ENCODE measurements at regions not wholly inside any gene's neighbourhood (a gene's known extent, or its start where the extent isn't known, plus 50 kb on each side); places are given as distances from the start of the nearest gene placed in this dataset.
"Not testable (repeated sequence)": the region's sequence is repeated elsewhere in the genome, so short reads cannot be mapped to it uniquely, and the experiment has no call there.

DNA sequence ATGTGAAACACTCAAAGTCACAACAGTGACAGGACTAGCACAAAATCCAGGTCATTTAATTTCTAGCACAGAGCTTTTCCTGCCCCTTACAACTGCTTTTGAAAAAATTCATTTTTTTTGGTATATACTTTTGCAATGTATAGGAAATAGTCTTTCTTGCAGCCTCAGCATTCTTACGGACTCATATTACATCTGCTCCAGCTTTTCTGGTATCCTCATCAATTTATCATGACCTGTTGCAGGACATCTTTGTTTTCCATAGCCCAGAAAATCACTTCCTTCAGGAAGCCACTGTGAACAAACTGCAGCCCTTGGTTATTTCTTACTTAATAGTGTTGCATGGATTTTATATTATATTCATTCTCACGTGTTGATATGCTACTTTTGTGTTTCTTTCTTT, 347.9 kb upstream of the MTPN start:
- no peak for DNase-seq (ENCODE audit: low spot score)

DNA sequence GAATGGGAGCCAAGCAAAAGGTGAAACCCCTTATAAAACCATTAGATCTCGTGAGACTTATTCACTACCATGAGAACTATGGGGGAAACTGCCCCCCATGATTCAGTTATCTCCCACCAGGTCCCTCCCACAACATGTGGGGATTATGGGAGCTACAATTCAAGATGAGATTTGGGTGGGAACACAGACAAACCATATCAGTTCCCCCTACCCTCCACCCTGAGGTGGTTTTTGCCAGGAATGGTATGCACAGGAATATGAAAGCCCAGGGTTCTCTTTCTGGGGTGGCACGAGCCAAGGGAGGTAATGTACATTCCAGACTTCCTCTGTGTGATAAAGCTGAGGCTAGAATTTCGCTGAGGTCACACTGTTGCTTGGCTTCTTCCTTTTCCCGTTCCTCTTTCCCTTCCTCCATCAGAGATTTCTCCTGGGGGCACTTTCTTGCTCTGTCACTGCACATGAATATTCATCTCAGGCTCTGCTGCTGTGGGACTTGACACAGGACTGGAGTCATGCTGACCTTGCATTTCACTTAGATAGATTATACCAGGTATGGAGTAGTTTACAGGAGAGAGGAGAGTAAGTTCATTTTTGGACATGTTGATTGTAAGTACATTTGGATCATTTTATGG, 347.0 kb upstream of the MTPN start:
- DNase-seq (ENCODE audit: low spot score), result no peak

DNA sequence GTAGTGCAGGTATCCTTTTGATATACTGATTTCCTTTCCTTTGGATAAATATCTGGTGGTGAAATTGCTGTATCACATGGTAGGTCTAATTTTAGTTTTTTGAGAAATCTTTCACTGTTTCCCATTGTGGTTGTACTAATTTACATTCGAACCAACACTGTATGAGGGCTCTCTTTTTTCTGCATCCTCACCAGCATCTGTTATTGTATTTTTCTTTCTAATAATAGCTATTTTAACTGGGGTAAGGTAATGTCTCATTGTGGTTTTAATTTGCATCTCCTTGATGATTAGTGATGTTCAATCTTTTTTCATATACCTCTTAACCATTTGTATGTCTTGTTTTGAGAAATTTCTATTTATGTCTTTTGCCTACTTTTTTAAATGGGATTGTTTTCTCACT, 335.4 kb upstream of the MTPN start:
- DNase-seq (ENCODE audit: low spot score), result no peak

DNA sequence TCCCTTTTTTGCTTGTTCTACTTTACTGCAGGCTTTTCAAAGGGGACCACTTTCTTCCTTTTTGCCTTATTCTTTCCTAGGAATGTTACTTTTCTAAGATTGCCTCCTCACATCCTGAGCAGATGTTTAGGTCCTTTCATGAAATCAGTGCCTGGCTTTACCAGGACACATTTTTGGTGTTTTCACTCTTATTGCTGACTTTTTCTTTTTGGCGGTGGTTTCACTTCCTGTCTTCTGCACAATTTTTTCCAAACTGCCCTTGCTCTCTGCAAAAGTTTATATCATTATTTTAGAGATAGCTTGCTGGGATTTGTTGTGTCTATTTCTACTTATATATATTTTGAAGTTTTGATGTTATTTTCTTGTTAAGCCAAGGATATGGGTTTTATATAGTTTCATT, 332.2 kb upstream of the MTPN start:
- DNase-seq (ENCODE audit: low spot score), result no peak

DNA sequence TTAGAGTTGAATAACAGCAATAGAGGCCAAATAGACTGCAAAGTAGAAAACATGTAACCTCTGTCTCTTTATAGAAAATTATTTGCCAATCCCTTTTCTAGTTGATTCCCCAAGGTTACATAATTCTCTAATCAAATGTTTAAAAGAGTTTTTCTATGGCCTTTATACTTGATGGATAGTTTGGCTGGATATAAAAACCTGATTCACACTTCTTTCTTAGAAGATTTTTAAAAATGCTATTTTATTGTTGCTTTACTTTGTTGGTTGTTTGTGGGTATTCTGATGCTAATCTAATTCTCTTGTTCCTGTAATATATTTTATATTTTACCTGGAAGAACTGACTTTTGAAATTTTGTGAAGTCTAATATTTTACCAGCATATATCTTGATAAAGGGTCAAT, 331.1 kb upstream of the MTPN start:
- no peak for DNase-seq (ENCODE audit: low spot score)

DNA sequence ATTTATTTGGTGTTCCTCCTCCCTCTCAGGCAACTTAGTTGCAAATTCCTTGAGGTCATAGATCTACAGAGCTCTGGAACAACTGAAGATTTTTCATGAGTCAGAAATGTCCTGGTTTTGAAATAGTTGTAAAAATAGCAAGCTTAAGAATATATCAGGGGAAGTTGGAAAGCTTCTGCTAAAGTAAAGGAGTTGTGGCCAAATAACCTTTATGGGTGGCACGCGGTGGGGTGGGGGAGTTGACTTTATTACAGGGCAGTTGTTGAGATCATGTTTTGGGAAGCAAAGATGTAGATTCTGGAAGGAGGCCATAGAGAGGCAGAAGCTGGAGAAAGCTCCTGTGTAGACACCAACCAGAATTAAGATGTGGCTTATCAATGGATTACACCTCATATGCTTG, 326.0 kb upstream of the MTPN start:
- DNase-seq (ENCODE audit: low spot score), result no peak

DNA sequence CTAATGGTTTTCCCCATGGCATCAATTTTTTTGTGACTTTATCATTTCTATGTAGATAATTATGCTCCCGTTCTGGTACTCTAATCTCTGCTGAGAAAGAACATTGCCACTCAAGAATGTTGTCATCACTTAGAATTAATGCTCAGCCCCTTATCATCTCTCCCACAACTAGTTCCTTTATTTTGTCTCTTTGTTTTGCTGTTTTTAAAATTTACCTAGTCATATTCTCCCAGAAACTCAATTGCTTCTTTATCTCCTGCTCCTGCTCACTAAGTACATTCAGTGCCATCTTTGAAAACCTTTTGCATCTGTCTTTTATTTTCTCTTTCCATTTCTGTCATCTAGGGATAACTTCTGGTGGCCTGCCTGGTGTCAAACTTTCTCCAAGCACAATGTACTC, 324.9 kb upstream of the MTPN start:
- no peak for DNase-seq (ENCODE audit: low spot score)

DNA sequence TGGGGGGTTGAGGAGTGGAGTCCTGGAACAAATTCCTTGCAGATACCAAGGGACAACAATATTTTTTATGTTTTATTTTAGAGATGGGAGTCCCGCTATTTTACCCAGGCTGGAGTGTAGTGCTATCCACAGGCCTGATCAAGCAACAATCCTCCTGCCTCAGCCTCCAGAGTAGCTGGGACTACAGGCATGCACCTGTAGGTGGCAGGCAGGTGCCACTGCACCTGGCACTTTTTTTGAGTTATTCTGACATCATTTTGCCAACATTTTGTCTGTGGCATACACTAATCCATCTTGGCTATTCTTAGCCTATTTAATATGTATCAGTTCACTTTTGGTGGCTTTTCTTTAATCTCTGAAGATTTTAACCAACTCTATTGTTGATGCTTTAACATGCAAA, 317.8 kb upstream of the MTPN start:
- DNase-seq (ENCODE audit: low spot score), result no peak

DNA sequence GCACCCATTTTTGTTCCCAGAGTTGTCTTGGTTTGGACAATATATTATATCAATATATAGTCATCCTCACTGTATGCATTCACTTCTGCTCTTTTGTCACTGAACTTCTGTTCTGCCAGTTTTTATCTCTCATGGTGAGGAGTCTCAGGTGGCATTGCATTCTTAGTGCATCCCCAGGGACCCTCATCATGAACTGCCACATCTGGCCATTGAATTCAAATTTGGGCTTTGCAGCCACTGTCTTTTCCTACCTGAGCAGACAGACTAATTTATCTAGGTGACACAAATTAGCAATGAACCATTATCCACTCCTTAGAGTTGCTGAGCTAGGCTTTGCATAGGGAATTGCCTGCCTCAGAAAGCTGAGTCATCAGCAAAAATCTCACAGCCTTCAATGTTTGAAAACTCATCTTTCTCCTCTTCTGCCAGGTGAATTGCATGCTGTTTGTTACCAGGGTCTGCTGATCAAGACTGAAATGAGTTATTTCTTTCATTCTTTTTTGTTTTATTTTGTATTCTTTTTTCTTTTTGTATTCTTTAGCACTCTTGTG, 316.8 kb upstream of the MTPN start:
- no peak for DNase-seq (ENCODE audit: low spot score)

DNA sequence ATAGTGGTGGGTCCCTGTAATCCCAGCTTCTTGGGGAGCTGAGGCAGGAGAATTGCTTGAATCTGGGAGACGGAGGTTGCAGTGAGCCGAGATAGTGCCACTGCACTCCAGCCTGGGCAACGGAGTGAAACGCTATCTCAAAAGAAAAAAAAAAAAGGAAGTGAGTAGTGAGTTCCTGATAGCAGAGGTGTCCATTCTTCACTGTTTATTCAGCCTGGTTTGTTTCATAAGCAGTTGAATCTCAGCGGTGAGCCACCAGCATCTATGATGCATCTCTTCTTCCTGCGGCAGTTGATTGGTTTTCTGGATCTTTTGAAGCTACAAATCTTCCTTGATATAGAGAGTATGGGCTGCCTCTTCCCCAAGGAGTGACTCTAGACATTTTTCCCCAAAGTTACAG, 316.1 kb upstream of the MTPN start:
- DNase-seq (ENCODE audit: low spot score), result no peak

DNA sequence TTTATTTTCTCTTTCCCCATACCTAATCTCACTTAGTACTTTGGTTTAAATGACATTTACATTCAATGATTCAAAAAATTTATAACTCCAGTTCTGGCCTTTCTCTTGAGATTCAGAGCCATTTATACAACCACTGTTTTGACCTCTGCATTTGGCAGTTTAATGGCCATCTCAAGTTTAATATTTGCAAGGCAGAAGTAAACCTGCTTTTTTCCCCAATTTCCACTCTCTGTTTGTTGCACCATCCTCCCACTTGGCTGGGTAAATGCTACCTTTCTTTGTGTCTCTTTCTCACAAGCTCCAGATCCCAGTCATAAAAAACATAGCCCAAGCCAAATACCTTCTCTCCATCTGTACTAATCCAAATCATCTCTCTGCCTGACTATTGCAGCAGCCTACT, 315.2 kb upstream of the MTPN start:
- no peak for DNase-seq (ENCODE audit: low spot score)

DNA sequence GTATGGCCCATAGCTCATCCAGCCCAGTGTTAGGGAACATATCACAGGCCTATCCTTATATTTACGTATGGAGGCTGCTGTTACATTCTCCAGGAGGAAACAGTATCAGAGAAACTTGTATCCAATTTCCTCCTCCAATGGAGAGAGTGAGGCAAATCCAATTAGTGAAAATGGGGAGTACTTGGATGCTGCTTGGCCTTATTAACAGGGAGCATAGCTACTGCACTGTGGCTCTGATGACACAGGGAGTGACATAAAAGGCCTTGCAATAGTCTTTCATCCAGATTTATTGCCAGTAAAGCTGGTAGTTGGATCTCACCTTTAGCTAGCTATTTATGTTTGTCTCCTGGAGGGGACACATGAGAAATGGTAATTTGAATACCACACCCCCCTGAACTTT, 313.2 kb upstream of the MTPN start:
- no peak for DNase-seq (ENCODE audit: low spot score)

DNA sequence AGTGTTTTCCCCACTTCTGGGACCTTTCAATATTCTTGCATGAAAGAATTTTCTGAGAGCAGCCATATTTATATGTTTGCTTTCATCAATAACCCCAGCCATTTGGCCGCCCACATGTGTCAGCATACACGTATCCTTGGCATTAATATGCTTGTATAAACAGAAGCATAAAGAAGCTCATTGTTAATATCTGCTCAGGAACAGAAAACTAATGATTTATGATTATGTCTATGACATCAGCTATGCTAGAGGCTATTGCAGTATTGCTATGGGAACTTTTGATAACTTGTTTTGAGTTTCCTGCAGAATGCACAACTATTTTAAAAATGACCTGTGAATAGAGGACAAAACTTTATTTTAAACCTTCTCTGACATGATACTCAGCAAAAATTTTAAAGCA, 300.9 kb upstream of the MTPN start:
- DNase-seq (ENCODE audit: low spot score), result no peak

DNA sequence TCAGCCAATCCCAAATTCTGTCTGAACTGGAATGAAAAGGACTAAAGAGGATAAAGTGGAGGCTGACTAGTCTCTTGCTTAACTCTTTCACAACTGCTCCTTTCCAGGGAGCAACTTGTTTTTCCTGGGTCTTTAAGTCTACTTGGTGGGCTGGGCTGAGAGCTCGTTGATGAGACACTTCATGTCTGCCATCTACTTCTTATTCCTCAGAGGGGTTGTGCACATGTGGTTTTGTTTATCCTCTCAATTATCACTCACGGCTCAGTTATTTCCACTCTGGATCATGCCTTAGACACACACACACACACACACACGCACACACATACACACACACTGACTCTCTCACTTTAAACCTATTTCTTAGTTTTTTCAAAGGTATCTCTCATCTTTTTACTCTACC, 298.6 kb upstream of the MTPN start:
- no peak for DNase-seq (ENCODE audit: low spot score)

DNA sequence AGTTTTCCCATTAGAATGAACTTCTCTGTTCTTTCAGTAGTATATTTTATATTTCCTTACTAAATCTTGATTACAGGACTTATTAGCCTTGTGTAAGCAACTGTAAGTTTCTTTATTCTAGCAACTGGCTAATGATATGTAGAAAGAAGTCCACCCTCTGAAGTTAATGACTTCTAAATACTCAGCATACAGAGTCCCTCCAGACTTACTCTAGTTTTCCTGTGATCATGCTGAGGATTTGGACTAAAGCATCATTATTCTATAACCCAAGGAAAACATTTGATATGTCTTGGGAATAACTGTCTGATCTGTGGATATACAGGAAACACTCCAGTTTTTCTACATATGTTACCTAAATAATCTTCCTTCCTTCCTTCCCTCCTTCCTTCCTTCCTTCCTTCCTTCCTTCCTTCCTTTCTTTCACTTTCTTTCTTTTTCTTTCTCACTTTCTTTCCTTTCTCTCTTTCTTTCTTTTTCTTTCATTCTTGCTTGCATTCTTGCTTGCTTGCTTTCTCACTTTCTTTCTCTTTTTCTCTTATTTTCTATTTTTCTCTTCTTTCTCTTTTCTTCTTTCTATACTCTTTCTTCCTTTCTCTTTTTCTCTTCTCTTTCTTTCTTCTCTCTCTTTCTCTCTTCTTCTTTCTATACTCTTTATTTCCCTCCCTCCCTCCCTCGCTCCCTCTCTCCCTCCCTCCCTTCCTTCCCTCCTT, 297.6 kb upstream of the MTPN start:
- no peak for DNase-seq (ENCODE audit: low spot score)

DNA sequence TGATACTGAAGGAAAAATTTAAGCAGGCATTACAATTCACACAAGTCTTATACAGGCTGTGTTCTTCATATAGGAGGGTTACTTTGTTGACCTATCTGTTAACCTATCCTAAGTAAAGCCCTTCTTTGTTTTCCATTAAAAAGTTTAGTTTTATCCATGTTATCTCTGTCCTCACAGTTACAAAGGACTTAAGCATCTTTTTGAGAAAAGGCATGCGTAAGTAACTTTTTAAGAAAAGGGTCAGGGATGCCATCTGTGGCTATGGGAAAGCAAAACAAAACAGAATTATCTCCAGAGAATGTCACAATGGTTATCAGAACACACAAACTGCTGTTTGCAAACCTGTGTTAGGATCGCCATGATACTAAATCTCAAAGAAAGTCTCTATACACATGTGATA, 295.8 kb upstream of the MTPN start:
- DNase-seq (ENCODE audit: low spot score), result no peak

DNA sequence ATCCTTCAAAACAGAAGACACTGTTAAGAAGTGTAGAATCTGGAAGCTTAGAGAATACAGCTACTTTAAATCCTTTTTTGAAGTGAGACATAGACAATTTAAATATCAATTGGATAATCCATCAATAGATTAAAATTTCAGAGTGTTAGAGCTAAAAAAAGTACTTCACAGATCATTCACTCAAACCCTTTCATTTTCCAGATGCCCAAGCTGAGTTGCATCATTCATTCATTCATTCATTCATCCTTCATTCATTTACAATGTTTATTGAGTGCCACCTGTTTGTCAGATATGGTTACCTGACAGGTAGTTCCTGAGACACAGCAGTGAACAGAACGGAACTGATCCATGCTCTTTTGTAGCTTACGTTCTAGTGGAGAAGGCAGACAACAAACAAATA, 290.7 kb upstream of the MTPN start:
- DNase-seq (ENCODE audit: low spot score), result no peak

DNA sequence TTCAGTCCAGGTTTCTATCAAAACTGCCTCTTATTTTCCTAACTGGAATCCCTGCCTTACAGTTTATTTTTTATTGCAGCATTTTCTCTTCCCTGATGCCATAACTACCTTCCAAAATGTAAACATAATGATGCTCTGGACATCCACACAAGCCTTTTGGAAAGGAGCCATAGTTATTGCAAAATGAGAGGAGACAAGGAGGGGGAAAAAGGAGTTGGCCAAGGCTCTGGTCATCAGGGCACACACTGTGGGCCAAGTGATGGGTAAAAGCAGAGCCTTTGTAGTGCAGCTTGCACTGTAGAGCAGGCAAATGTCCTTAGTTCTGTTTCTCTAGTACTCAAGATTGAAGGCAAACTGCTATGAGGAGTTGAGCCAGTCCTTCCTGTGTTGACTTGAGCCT, 289.3 kb upstream of the MTPN start:
- DNase-seq (ENCODE audit: low spot score), result no peak

DNA sequence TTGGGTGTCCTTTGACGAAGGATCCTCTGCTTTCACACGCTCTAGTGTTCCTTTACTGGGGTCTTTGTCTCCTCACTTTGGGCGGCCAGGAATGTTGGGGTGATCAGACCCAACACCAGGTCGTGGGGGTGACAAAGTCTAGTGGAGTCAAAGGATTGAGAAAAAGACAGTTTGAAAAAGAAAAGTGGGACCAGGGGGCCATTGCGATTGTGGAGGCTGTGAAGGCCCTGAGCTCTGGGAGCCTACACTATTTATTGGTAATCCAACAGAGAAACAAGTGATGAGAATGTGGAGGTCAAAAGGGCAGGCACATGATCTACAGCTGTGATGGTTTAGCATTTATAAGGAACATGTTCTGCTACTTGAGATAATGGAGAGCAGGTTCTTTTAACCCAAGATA, 287.1 kb upstream of the MTPN start:
- DNase-seq (ENCODE audit: low spot score), result not testable (repeated sequence)

DNA sequence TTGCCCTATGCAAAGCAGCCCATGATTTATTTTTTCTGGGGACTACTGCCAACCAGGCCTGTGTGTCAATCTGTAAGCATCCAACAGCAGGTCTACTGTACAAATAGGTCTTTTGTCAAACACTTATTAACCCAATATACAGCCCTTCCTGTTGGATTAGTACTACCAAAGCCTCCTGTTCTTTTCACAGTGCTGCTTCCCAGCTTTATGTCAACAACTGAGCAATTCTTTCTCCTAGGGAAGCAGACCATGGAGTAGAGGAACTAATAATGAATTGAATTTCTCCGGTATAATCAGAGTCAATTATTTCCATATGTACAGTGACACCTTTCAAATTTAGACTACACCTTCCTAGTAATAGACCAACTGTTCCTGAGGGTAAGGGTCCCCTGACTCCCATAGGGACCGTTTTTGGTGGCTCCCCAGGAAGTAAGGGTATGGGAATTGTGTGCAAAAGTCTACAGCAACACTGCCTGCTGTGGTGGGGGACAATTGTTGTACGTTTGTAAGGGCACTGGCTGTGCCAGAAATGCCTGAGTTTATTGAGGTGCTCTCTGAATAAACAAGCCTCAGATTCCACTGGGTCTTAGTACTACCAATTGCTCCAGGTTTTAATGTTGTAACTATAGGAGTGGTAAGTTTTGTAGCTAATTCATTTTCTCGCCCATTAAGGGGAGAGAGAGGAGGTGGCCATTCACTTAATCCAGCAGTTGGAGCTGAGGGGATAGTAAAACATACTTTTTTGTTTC, 286.1 kb upstream of the MTPN start:
- DNase-seq (ENCODE audit: low spot score), result not testable (repeated sequence)

DNA sequence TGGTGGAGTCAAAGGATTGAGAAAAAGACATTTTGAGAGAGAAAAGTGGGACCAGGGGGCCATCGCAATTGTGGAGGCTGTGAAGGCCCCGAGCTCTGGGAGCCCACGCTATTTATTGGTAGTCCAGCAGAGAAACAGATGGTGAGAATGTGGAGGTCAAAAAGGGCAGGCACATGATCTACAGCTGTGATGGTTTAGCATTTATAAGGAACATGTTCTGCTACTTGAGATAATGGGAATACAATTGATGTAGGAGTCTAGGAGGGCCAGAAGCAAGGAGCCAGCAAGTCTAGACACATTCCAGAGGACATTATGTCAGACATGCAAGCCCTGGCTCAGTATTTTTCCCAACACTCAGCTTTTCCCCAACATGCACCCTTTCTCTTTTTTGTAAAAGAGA, 283.4 kb upstream of the MTPN start:
- not testable (repeated sequence) for DNase-seq (ENCODE audit: low spot score)

DNA sequence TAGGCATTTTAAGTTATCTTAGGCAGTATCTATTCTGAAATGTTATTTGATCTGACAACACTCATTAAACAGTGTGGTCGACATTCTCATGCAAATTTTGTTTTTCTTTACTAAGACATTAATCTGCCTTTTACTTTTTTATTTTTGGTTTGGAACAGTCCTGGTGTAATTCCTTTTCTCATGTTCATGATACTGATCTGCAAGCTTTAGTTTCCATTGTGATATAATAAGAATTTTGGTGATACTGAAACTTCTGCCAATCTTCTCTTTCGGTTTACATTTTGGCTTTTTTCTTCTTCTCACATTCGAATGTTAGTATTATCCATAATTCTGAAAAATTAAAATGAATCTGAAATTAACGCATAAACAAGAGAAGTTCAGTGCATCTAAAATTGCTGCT, 281.9 kb upstream of the MTPN start:
- DNase-seq (ENCODE audit: low spot score), result no peak

DNA sequence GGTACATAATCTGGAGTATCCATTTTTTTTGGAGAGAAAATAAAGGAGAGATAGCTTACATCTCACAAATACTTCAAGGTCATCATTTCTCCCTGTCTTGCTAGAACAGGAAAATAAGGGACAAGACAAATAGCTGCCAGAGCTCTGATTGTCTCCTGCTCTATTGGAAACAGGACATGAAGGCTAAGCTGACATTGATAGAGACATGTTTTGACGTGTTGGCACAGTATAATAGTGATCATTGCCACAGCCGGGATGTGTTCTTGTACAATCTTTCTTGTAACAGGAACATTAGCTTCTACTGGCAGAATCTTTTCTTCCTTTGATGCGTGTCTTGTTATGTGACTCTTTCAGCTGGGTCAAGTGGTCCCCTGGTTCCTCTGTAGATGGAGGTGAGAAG, 279.3 kb upstream of the MTPN start:
- DNase-seq (ENCODE audit: low spot score), result no peak
